Spinal cord (tissue), 9 donors: ENCODE measurements at regions not wholly inside any gene's neighbourhood (a gene's known extent, or its start where the extent isn't known, plus 50 kb on each side); places are given as distances from the start of the nearest gene placed in this dataset.

Experiments
- DNase-seq, 6 donors: peaks; one replicate each; pipeline versions ENCODE4 v3.0.0 to v3.0.0-alpha.2; 2013 to 2015; ENCODE audit warnings: low spot score in 6 of 6, low read depth in 4 of 6
- H3K27ac ChIP-seq: one replicate; pipeline ENCODE4 v1.5.1; 2013; ENCODE audit warnings: low read depth, low read length, control low read depth
- H3K27me3 ChIP-seq: one replicate; pipeline ENCODE4 v1.6.1; 2013; ENCODE audit warnings: low read length; ENCODE audit not compliant: control insufficient read depth, insufficient read depth
- H3K36me3 ChIP-seq: one replicate; pipeline ENCODE4 v1.6.1; 2013; ENCODE audit warnings: low read length; ENCODE audit not compliant: control insufficient read depth, insufficient read depth
- H3K4me1 ChIP-seq: one replicate; pipeline ENCODE4 v1.6.1; 2013; ENCODE audit warnings: low read length; ENCODE audit not compliant: control insufficient read depth, insufficient read depth
- H3K4me3 ChIP-seq: one replicate; pipeline ENCODE4 v1.5.1; 2013; ENCODE audit warnings: low read depth, low read length, control low read depth
- H3K9me3 ChIP-seq: one replicate; pipeline ENCODE4 v1.6.1; 2013; ENCODE audit warnings: low read length; ENCODE audit not compliant: control insufficient read depth, insufficient read depth
- WGBS: methylation state at CpG from one replicate; pipeline ENCODE4 v1.1.5; 2013; ENCODE audit warnings: missing lambda C conversion rate; ENCODE audit not compliant: insufficient coverage; 5-methylcytosine and 5-hydroxymethylcytosine counted together
- donor health status: healthy.

DNA sequence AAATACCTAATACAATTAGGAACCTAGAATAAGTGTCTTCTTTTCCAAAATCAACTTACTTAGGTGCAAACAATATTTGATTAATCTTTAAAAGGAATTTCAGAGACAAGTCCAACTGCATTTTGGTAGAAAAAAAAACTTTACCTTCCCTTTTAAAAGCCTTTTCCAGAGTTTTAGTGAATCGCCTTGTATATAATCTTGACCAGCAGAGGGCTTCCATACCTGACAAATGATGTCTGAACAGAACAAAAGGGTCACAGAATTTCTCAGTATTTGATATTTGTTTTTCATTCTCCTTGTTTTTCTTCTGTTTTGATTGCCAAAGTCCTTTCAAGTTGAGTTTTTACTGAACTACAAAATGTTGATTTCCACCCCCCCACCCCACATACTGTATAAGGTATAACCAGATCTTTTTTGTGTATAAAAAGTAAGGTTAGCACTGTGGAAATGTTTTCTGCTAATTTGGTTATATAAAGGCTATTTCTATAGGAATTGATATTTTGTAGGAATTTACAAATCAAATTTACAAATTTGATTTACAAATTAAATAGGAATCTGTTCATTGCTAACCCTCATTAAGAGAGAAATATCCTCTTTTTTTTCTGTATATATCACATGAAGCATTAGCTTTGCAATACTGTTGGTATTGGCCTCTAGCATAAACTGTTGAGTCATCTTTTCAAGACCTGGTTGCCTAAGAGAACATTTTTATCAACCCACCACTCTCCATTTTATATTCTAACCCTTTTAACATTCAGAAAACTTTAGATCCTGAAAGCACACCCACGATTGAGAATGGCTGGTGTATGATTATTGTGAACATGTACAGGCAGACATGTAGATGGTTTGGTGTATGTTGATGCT lies 464.1 kb upstream of the RARB start:
- Histone ChIP-seq H3K27ac (no peak overlapping the region), H3K9me3 (no peaks in the 10 kb centered on the region), H3K4me3 (no peak overlapping the region), H3K27me3 (no peaks in the 10 kb centered on the region), H3K36me3 (no peaks in the 10 kb centered on the region), H3K4me1 (no peaks in the 10 kb centered on the region)
- no CpG with 5 or more reads among the region's 2 CpGs for WGBS
- DNase-seq = peak in 5 of 6 donors; percentile 30 to 88 (median 42)

DNA sequence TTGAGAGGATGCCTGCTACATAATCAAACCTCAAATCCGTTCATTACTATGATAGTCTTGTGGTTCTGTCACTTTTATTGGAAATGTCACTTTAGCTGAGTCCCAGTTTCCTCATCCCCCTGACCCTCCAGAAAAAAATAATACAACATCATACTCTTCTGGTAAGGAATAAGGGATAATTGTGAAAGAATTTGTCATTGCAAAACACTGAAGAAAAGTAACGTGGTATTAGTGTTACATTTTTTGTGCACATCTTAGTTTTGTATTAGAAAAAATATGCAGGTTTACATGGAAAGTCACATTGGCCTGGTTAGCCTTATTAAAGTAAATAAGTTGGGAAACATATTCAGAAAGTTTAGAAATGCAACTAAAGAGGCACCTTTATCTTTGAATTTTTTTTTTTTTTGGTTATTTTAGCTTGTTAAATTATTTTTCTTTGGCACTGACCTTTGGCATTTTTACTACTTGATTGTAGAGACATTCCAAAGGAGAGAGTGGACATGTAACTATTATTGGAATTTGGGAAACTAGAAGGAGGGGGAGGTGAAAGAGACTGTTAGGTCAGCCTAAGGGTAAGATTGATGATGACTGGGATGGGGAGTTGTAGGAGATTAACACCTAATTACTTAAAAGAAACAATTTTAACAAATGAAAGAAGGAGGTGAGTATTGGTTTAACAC lies 462.2 kb upstream of the RARB start:
- Histone ChIP-seq H3K4me1 (no peaks in the 10 kb centered on the region), H3K9me3 (no peaks in the 10 kb centered on the region), H3K36me3 (no peaks in the 10 kb centered on the region), H3K27me3 (no peaks in the 10 kb centered on the region), H3K27ac (no peak overlapping the region), H3K4me3 (no peak overlapping the region)
- 100% methylated on average over 1 of the region's 2 CpGs for WGBS
- no peak for DNase-seq

DNA sequence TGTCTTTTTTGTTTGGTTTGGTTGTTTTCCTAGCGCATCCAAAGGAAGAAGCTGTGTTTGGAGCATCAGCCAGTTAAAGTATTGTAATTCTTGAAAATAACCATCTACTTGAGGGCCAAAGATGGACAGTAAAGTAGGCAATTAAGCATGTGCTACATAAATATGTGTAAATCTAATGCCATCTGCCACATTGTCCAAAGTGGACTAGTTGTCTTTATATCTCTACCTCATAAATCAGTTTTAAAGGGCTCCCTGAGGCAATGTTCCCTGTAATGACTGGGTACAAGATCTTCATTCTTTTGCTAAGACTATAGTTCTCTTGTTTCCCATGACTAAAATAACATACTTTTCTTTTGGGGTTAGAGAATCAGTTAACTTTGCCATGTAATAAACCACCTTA lies 460.0 kb upstream of the RARB start:
- no peak for DNase-seq

DNA sequence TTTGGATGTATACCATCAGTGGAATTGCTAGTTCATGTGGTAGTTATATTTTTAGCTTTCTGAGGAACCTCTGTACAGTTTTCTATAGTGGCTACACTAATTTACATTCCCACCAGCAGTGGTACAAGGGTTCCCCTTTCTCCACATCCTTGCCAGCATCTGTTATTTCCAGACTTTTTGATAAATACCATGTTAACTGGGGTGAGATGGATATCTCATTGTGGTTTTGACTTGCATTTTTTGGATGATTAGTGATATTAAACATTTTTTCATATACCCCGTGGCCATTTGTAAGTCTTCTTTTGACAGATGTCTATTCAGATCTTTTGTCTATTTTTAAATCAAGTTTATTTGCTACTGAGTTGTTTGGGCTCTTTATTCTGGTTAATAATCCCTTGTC lies 455.6 kb upstream of the RARB start:
- no peaks in the 10 kb centered on the region for H3K27me3 ChIP-seq
- no peak overlapping the region for H3K27ac ChIP-seq
- H3K9me3 ChIP-seq = peaks cover 2% of the 10 kb centered on the region
- H3K36me3 ChIP-seq = no peaks in the 10 kb centered on the region
- WGBS = no CpG with 5 or more reads among the region's 1 CpG
- no peak overlapping the region for H3K4me3 ChIP-seq
- no peaks in the 10 kb centered on the region for H3K4me1 ChIP-seq
- DNase-seq = no peak

More for the DNA sequence above, 460.0 kb upstream of the RARB start:
- Histone ChIP-seq H3K27ac (no peak overlapping the region), H3K36me3 (no peaks in the 10 kb centered on the region), H3K27me3 (no peaks in the 10 kb centered on the region), H3K4me3 (no peak overlapping the region), H3K9me3 (no peaks in the 10 kb centered on the region), H3K4me1 (no peaks in the 10 kb centered on the region)
- no CpG with 5 or more reads among the region's 1 CpG for WGBS

DNA sequence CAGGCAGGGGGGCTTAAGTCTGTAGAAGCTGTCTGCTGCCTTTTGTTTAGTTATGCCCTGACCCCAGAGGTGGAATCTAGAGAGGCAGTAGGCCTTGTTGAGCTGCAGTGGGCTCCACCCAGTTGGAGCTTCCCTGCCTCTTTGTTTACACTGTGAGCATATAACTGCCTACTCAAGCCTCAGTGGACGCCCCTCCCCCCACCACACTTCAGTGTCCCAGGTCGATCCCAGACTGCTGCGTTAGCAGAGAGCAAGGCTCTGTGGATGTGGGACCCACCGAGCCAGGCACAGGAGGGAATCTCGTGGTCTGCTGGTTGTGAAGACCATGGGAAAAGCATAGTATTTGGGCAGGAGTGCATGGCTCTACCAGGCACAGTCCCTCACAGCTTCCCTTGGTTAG lies 446.8 kb upstream of the RARB start:
- WGBS = 100% methylated on average over 1 of the region's 5 CpGs
- Histone ChIP-seq H3K9me3 (peaks cover 2% of the 10 kb centered on the region), H3K27me3 (no peaks in the 10 kb centered on the region), H3K4me1 (no peaks in the 10 kb centered on the region), H3K36me3 (no peaks in the 10 kb centered on the region), H3K4me3 (no peak overlapping the region), H3K27ac (no peak overlapping the region)
- DNase-seq = no peak

DNA sequence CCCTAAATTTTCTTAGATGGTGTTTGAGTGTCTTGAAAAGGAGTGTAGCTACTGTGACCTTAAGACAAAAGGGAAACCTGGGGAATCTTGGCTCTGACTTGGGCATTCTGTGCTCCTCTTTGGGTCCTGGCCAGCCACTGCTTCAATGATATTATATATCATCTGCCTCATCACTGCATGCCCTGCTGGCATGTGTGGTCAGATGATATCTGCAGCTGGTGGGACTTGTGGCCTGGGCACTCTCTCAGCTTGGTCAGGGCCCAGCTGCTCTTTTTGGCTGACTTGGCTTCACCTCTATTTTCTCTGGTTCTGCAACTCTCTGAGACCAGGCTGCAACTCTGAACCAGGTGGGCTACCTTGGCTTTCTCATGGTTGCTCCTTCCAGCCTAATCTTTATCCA lies 446.1 kb upstream of the RARB start:
- DNase-seq = no peak
- Histone ChIP-seq H3K4me3 (no peak overlapping the region), H3K27me3 (no peaks in the 10 kb centered on the region), H3K9me3 (peaks cover 2% of the 10 kb centered on the region), H3K27ac (no peak overlapping the region), H3K36me3 (no peaks in the 10 kb centered on the region), H3K4me1 (no peaks in the 10 kb centered on the region)

DNA sequence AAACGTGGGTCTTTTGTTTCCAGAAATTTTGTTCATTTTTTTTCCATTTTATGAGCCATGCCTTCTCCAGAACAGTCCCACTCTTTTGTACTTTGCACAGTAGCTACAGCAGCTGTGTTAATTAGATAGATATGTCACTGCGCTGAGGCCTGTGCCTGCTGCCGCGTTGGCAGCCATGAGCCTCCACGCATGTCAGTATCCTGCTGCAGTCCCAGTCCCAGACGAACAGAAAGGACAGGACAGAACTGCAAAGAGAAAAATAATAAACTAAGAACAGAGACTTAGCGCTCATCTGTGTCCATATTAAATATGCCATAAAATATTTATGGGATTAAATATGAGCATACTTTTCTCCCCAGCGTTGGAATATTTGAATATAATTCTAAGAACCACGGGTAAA lies 442.4 kb upstream of the RARB start:
- H3K4me3 ChIP-seq = no peak overlapping the region
- WGBS = 67% methylated on average over 1 of the region's 9 CpGs
- no peaks in the 10 kb centered on the region for H3K4me1 ChIP-seq
- peak in 1 of 6 donors; percentile 87 for DNase-seq
- H3K36me3 ChIP-seq = no peaks in the 10 kb centered on the region
- no peaks in the 10 kb centered on the region for H3K27me3 ChIP-seq
- no peaks in the 10 kb centered on the region for H3K9me3 ChIP-seq
- no peak overlapping the region for H3K27ac ChIP-seq

DNA sequence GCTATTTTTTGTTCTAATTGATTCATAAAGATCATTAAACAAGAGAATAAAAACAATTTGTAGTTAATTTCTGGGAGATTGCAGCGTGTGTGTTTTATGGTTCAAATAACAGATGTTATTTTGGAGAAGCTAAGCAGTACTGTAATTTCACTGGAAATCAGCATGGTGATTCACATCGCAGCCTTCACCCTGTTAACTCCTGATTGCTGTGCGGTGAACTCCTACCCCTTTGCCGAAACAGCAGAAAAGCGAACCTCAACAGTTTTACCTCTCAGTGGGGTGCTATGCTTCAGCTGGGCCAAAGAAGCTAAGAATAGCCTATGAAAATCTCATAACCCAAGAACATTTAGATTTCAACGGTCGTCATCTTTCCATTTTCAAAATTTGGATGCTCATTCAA lies 441.5 kb upstream of the RARB start:
- Histone ChIP-seq H3K27me3 (no peaks in the 10 kb centered on the region), H3K4me3 (no peak overlapping the region), H3K36me3 (no peaks in the 10 kb centered on the region), H3K9me3 (no peaks in the 10 kb centered on the region), H3K27ac (no peak overlapping the region), H3K4me1 (no peaks in the 10 kb centered on the region)
- DNase-seq = peak in 1 of 6 donors; percentile 75
- 74% methylated on average over 6 of the region's 7 CpGs for WGBS

DNA sequence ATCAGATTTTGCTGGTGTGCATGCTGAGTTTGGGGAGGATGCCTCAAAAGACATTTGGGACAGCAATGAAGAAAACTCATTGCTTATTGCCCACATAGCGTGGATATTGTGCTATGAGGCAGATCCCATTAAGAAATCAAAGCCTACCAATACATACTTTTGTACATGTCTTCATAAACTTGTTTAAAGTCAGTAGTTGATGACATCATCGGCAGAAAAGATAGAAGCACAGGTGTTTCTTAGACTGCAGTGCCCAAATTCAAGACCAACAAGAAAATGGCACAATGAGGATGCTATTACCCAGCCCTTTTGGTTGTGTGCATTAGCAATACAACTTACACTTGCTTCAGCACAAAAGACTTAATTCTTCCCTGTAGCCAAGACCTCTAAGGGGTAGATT lies 428.7 kb upstream of the RARB start:
- no peaks in the 10 kb centered on the region for H3K36me3 ChIP-seq
- no CpG with 5 or more reads among the region's 2 CpGs for WGBS
- DNase-seq = no peak
- no peaks in the 10 kb centered on the region for H3K27me3 ChIP-seq
- no peak overlapping the region for H3K4me3 ChIP-seq
- H3K4me1 ChIP-seq = no peaks in the 10 kb centered on the region
- H3K9me3 ChIP-seq = no peaks in the 10 kb centered on the region
- H3K27ac ChIP-seq = no peak overlapping the region
